Neural cell (in vitro differentiated cells): ENCODE measurements at regions not wholly inside any gene's neighbourhood (a gene's known extent, or its start where the extent isn't known, plus 50 kb on each side); places are given as distances from the start of the nearest gene placed in this dataset.

Experiments
- CTCF ChIP-seq: fragments of 450-650 bp; IDR thresholded peaks from 2 replicates; pipeline ENCODE4 v1.5.1; 2014; ENCODE audit warnings: antibody characterized with exemption, mild to moderate bottlenecking, moderate library complexity; ENCODE audit not compliant: poor library complexity, severe bottlenecking
- EP300 ChIP-seq: fragments of 450-650 bp; conservative IDR thresholded peaks from 2 replicates; pipeline ENCODE4 v1.6.1; 2014; ENCODE audit warnings: antibody characterized with exemption, mild to moderate bottlenecking, moderate library complexity; ENCODE audit not compliant: poor library complexity, severe bottlenecking
- EZH2 ChIP-seq: fragments of 200-600, 300-800 bp; shearing (Covaris generic), sonication (generic); IDR thresholded peaks from 2 replicates; pipeline ENCODE4 v1.6.1; 2014; ENCODE audit warnings: antibody characterized with exemption, low read length, borderline replicate concordance, mild to moderate bottlenecking; ENCODE audit not compliant: insufficient read depth, poor library complexity, severe bottlenecking
- REST ChIP-seq: IDR thresholded peaks from 2 replicates; pipeline ENCODE4 v1.6.1; 2012; ENCODE audit warnings: borderline replicate concordance

GRCh38 chr4:108336076-108336475 lies 167.3 kb upstream of the LEF1 start:
- TF ChIP-seq CTCF: no peak
- TF ChIP-seq EP300: no peak
- TF ChIP-seq REST: no peak
- no peak for TF ChIP-seq EZH2
